ENCODE measurements at regions not wholly inside any gene's neighbourhood (a gene's known extent, or its start where the extent isn't known, plus 50 kb on each side); places are given as distances from the start of the nearest gene placed in this dataset.

DNA sequence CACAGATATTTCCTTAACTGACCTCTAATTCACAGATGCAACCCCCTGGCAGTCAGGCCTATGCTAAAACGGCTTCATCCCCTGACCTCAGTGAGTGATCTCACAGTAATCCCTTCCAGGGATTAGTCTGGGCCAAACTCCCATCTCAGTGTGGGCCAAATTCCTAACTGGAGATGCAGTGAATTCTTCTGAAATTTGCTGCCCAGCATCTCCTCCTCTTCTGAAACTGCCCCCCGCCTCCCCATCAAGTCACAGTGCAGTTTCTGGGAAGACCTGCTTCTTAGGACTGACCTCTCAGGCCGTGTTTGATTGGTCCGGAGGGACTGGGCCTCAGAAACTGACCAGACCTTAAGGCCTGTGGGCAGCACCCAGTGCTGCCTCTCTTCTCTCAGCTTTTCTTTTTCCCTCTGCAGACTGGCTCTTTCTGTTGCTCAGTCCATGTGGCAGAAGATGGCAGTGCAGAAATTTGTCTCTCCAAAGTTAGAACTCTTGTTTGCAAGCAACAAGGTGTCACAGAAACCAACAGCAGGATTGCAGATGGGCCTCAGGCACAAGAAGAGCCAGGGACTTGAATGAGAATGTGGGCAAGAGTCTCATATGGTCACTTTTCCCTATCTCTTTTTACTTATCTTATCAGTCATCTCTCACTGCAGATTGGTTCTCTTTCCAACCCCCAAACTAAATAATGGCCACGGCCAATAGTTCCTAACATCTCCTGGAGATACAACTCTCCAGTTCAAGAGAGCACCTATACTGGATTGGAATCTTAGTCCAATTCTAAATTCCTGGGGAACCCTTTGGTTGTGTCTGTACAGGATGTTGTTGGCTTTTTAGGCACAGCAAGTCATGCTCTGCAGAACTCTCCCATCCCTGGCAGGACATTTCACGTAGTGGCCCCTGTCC, 95.5 kb upstream of the RALGPS2 start:
- POLR2A ChIA-PET: no interaction called here
- Histone ChIP-seq H3K27me3 (replicated peaks; ENCODE audit: control insufficient read depth, insufficient read depth, low read length) (no peaks in the 10 kb centered on the region), H3K36me3 (ENCODE audit: control insufficient read depth, insufficient read depth, low read length) (no peaks in the 10 kb centered on the region), H3K9me3 (no peaks in the 10 kb centered on the region), H3K4me1 (peaks cover 25% of the 10 kb centered on the region), H3K4me3 (ENCODE audit: low read depth, low read length) (no peak overlapping the region)
- CTCF ChIA-PET: no interaction called here
- intact Hi-C loops (cut with micrococcal nuclease; ENCODE audit: unreplicated experiment): no loop called here
- TF ChIP-seq, protein P1, sequence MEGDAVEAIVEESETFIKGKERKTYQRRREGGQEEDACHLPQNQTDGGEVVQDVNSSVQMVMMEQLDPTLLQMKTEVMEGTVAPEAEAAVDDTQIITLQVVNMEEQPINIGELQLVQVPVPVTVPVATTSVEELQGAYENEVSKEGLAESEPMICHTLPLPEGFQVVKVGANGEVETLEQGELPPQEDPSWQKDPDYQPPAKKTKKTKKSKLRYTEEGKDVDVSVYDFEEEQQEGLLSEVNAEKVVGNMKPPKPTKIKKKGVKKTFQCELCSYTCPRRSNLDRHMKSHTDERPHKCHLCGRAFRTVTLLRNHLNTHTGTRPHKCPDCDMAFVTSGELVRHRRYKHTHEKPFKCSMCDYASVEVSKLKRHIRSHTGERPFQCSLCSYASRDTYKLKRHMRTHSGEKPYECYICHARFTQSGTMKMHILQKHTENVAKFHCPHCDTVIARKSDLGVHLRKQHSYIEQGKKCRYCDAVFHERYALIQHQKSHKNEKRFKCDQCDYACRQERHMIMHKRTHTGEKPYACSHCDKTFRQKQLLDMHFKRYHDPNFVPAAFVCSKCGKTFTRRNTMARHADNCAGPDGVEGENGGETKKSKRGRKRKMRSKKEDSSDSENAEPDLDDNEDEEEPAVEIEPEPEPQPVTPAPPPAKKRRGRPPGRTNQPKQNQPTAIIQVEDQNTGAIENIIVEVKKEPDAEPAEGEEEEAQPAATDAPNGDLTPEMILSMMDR (IDR thresholded peaks at IDR 0.05; ENCODE audit: insufficient read depth in 1 of 2, low read depth in 1 of 2, low read length in 1 of 2, severe bottlenecking in 1 of 2, unreplicated experiment in 1 of 2): no peak
- BruUV-seq (replicated peaks): no TSS peak
- Mint-ChIP-seq H3K4me1 (ENCODE audit: low read depth, unreplicated experiment) (peaks cover 19% of the 10 kb centered on the region), H3K9me3 (ENCODE audit: unreplicated experiment) (no peaks in the 10 kb centered on the region), H3K4me3 (ENCODE audit: unreplicated experiment) (no peak overlapping the region), H3K36me3 (ENCODE audit: insufficient read depth, unreplicated experiment) (no peaks in the 10 kb centered on the region), H3K27me3 (ENCODE audit: insufficient read depth, unreplicated experiment) (no peaks in the 10 kb centered on the region), H3K27ac (ENCODE audit: unreplicated experiment) (peak overlapping the region; percentile 37)
- DNase-seq: no peak

DNA sequence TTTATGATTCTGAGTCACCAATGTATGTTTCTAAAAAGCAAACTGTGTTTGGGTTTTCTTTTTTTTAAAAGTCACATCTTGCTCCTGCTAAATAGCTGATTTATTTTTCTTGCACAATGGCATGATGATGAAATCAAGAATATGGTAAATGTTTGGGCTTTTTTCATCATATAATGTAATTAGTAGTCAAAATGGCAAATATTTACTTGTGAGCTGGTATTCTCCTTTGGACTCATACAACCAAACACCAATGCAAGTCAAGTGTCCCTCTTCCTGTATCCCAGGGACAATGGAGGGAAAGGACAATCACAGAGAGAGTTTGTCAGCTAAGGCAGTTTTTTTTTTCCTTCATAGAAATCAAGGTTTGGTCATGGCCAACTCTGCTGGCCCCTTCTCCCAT, 94.6 kb upstream of the RALGPS2 start:
- no peak for DNase-seq
- peaks cover 26% of the 10 kb centered on the region for H3K4me1 ChIP-seq
- no TSS peak for BruUV-seq (replicated peaks)
- Mint-ChIP-seq H3K4me1 (ENCODE audit: low read depth, unreplicated experiment) (peaks cover 23% of the 10 kb centered on the region), H3K4me3 (ENCODE audit: unreplicated experiment) (no peak overlapping the region), H3K27ac (ENCODE audit: unreplicated experiment) (no peak overlapping the region), H3K9me3 (ENCODE audit: unreplicated experiment) (no peaks in the 10 kb centered on the region), H3K27me3 (ENCODE audit: insufficient read depth, unreplicated experiment) (no peaks in the 10 kb centered on the region), H3K36me3 (ENCODE audit: insufficient read depth, unreplicated experiment) (no peaks in the 10 kb centered on the region)
- TF ChIP-seq, protein P1 (IDR thresholded peaks at IDR 0.05; ENCODE audit: insufficient read depth in 1 of 2, low read depth in 1 of 2, low read length in 1 of 2, severe bottlenecking in 1 of 2, unreplicated experiment in 1 of 2): no peak
- ChIA-PET POLR2A (no interaction called here), CTCF (no interaction called here)
- H3K9me3 ChIP-seq: no peaks in the 10 kb centered on the region
- no peak overlapping the region for H3K4me3 ChIP-seq (ENCODE audit: low read depth, low read length)
- no peaks in the 10 kb centered on the region for H3K27me3 ChIP-seq (replicated peaks; ENCODE audit: control insufficient read depth, insufficient read depth, low read length)
- H3K36me3 ChIP-seq (ENCODE audit: control insufficient read depth, insufficient read depth, low read length): no peaks in the 10 kb centered on the region
- intact Hi-C loops (cut with micrococcal nuclease; ENCODE audit: unreplicated experiment): no loop called here

DNA sequence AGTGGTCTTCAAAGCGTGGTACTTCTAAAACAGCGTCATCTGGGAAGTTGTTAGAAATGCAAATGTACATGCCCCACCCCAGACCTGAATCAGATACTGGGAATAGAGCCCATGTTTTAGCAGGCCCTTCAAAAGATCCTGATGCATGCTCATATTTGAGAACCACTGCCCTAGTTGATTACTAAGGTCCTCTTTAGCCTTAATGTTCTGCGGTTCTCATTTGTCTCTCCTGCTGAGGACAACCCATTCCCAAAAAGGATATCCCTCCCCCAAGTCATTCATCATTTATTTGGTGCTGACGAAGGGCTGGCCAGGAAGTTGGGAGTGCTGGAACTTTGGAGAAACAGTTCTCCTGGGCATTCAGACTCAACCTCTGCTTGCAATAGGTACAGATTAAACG, 92.4 kb upstream of the RALGPS2 start:
- intact Hi-C loops (cut with micrococcal nuclease; ENCODE audit: unreplicated experiment): no loop called here
- BruUV-seq (replicated peaks): no TSS peak
- Histone ChIP-seq H3K9me3 (no peaks in the 10 kb centered on the region), H3K4me3 (ENCODE audit: low read depth, low read length) (no peak overlapping the region), H3K4me1 (peaks cover 20% of the 10 kb centered on the region; the same call in 1 of the 2 replicates), H3K27me3 (replicated peaks; ENCODE audit: control insufficient read depth, insufficient read depth, low read length) (no peaks in the 10 kb centered on the region), H3K36me3 (ENCODE audit: control insufficient read depth, insufficient read depth, low read length) (no peaks in the 10 kb centered on the region)
- no peak overlapping the region for H3K27ac Mint-ChIP-seq (ENCODE audit: unreplicated experiment)
- ChIA-PET POLR2A (no interaction called here), CTCF (interaction anchor here (0.7 kb wide), 1 partner anchor 93 kb away, joined by 3 read pairs; no protein-coding TSS in a partner anchor)
- H3K4me3 Mint-ChIP-seq (ENCODE audit: unreplicated experiment): no peak overlapping the region
- DNase-seq: no peak
- TF ChIP-seq, protein P1 (IDR thresholded peaks at IDR 0.05; ENCODE audit: insufficient read depth in 1 of 2, low read depth in 1 of 2, low read length in 1 of 2, severe bottlenecking in 1 of 2, unreplicated experiment in 1 of 2): no peak
- peaks cover 17% of the 10 kb centered on the region for H3K4me1 Mint-ChIP-seq (ENCODE audit: low read depth, unreplicated experiment)
- H3K9me3 Mint-ChIP-seq (ENCODE audit: unreplicated experiment): no peaks in the 10 kb centered on the region
- H3K36me3 Mint-ChIP-seq (ENCODE audit: insufficient read depth, unreplicated experiment): no peaks in the 10 kb centered on the region
- H3K27me3 Mint-ChIP-seq (ENCODE audit: insufficient read depth, unreplicated experiment): no peaks in the 10 kb centered on the region

Data from Caco-2 (cell line).